Testis (tissue), 2 donors: ENCODE measurements at regions not wholly inside any gene's neighbourhood (a gene's known extent, or its start where the extent isn't known, plus 50 kb on each side); places are given as distances from the start of the nearest gene placed in this dataset.

ENCODE experiments used
- POLR2A ChIP-seq: fragments of 450-650 bp; IDR thresholded peaks from one replicate; pipeline ENCODE4 v1.6.1; 2017; ENCODE audit warnings: antibody characterized with exemption, mild to moderate bottlenecking, moderate library complexity
- TF ChIP-seq, protein P1 (sequence below), 3 experiments: fragments of 450-650 bp in 2 of 3; fragments of 200-600 bp in 1 of 3; sonication (generic) in 1 of 3; IDR thresholded peaks; one replicate each; pipeline ENCODE4 v1.5.1; 2016 to 2019; ENCODE audit warnings: antibody characterized with exemption in 3 of 3, mild to moderate bottlenecking in 2 of 3, moderate library complexity in 1 of 3

DNA sequence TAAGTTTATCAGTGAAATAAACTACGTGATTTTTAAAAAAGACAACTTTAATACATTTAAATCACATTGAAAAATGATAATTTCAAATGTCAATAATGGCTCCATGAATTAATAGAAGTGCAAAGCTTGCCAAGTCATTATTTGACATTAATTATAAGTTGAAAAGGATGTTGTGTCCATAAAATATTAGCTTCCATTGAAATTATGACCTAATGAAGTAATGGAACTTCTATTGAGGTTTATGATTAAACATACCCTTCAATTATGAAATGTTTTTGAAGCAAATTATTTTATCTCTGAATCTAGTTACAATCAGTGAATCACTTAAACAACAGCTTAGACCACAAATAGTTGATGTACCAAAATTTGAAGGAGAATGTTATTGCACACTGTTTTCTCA, 144.2 kb downstream of the SLITRK6 start:
- no peak for TF ChIP-seq POLR2A
- TF ChIP-seq, protein P1, sequence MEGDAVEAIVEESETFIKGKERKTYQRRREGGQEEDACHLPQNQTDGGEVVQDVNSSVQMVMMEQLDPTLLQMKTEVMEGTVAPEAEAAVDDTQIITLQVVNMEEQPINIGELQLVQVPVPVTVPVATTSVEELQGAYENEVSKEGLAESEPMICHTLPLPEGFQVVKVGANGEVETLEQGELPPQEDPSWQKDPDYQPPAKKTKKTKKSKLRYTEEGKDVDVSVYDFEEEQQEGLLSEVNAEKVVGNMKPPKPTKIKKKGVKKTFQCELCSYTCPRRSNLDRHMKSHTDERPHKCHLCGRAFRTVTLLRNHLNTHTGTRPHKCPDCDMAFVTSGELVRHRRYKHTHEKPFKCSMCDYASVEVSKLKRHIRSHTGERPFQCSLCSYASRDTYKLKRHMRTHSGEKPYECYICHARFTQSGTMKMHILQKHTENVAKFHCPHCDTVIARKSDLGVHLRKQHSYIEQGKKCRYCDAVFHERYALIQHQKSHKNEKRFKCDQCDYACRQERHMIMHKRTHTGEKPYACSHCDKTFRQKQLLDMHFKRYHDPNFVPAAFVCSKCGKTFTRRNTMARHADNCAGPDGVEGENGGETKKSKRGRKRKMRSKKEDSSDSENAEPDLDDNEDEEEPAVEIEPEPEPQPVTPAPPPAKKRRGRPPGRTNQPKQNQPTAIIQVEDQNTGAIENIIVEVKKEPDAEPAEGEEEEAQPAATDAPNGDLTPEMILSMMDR (IDR thresholded peaks at IDR 0.05), result no peak
